ENCODE measurements at regions not wholly inside any gene's neighbourhood (a gene's known extent, or its start where the extent isn't known, plus 50 kb on each side); places are given as distances from the start of the nearest gene placed in this dataset.

DNA sequence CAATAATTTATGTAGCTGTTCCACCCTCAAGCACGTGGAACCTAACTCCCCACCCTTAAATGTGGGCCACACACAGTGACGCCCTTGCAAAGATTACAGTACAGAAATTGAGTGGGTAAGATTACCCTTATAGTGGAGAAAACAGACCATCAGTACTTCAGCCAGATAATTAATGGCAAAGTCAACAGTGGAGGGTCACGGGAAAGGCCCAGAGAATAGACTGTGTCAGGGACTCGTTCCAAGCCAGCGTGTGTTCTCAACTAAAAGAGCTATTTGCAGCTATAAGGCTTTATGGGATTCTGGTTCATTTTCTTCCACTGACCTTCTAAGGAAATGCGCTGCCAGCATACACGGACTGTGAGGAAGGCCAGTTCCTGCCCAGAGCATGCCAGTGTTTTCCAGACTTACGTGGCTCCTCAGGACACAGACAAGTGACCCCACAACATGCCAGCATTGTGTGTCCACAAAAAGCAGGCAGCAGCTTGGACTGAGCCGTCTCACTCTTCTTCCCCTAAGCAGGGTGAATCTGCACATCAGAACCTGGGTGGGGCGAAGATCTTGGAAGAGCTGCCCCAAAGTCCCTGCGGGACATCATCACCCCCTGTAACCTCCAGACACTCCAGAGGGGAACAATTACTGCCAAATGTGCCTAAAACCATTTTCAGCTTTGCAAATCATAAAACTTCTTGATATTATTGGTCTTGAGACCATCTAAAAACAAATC is 428.5 kb downstream of the OCA2 start:
- intact Hi-C loops (cut with micrococcal nuclease) = no loop called here
- Mint-ChIP-seq H3K36me3 (ENCODE audit: insufficient read depth, unreplicated experiment) (no peaks in the 10 kb centered on the region), H3K4me1 (ENCODE audit: insufficient read depth, unreplicated experiment) (no peaks in the 10 kb centered on the region), H3K9me3 (ENCODE audit: unreplicated experiment) (peaks cover 38% of the 10 kb centered on the region), H3K27ac (ENCODE audit: low read depth, unreplicated experiment) (no peak overlapping the region), H3K4me3 (ENCODE audit: unreplicated experiment) (no peak overlapping the region), H3K27me3 (ENCODE audit: insufficient read depth, unreplicated experiment) (no peaks in the 10 kb centered on the region)
- TF ChIP-seq, protein P1, sequence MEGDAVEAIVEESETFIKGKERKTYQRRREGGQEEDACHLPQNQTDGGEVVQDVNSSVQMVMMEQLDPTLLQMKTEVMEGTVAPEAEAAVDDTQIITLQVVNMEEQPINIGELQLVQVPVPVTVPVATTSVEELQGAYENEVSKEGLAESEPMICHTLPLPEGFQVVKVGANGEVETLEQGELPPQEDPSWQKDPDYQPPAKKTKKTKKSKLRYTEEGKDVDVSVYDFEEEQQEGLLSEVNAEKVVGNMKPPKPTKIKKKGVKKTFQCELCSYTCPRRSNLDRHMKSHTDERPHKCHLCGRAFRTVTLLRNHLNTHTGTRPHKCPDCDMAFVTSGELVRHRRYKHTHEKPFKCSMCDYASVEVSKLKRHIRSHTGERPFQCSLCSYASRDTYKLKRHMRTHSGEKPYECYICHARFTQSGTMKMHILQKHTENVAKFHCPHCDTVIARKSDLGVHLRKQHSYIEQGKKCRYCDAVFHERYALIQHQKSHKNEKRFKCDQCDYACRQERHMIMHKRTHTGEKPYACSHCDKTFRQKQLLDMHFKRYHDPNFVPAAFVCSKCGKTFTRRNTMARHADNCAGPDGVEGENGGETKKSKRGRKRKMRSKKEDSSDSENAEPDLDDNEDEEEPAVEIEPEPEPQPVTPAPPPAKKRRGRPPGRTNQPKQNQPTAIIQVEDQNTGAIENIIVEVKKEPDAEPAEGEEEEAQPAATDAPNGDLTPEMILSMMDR (IDR thresholded peaks at IDR 0.05; ENCODE audit: unreplicated experiment) = no peak
- no TSS peak for BruUV-seq (replicated peaks)
- DNase-seq (ENCODE audit: unreplicated experiment) = no peak
- ChIA-PET POLR2A (no interaction called here), CTCF (interaction anchor here (0.7 kb wide), 1 partner anchor 10 kb away, joined by 3 read pairs; no protein-coding TSS in a partner anchor)

DNA sequence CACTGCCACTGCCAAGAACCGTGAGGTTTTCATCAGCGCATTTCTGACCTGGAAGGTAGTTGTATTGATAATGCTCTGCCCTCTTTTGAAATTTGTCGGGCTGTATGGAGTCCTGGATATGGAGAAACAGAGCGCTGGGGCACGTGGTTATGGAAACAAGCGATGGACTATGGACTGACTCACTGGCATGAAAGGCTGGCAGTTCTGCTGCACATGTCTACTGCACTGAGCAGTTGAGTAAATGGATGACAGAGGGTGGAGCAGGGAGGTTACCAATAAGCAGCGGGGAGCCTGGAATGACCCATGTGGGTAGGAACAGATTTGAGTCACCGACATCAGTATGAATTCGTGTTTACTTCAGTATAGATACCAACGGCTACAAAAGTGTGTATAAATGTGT is 429.5 kb downstream of the OCA2 start:
- DNase-seq (ENCODE audit: unreplicated experiment) = no peak
- Mint-ChIP-seq H3K4me3 (ENCODE audit: unreplicated experiment) (no peak overlapping the region), H3K27ac (ENCODE audit: low read depth, unreplicated experiment) (no peak overlapping the region), H3K9me3 (ENCODE audit: unreplicated experiment) (peaks cover 38% of the 10 kb centered on the region), H3K27me3 (ENCODE audit: insufficient read depth, unreplicated experiment) (no peaks in the 10 kb centered on the region), H3K36me3 (ENCODE audit: insufficient read depth, unreplicated experiment) (no peaks in the 10 kb centered on the region), H3K4me1 (ENCODE audit: insufficient read depth, unreplicated experiment) (no peaks in the 10 kb centered on the region)
- POLR2A ChIA-PET = no interaction called here
- no TSS peak for BruUV-seq (replicated peaks)
- TF ChIP-seq, protein P1 (IDR thresholded peaks at IDR 0.05; ENCODE audit: unreplicated experiment) = no peak
- CTCF ChIA-PET = interaction anchor here (0.6 kb wide), 1 partner anchor 10 kb away, joined by 3 read pairs; no protein-coding TSS in a partner anchor
- intact Hi-C loops (cut with micrococcal nuclease) = no loop called here

DNA sequence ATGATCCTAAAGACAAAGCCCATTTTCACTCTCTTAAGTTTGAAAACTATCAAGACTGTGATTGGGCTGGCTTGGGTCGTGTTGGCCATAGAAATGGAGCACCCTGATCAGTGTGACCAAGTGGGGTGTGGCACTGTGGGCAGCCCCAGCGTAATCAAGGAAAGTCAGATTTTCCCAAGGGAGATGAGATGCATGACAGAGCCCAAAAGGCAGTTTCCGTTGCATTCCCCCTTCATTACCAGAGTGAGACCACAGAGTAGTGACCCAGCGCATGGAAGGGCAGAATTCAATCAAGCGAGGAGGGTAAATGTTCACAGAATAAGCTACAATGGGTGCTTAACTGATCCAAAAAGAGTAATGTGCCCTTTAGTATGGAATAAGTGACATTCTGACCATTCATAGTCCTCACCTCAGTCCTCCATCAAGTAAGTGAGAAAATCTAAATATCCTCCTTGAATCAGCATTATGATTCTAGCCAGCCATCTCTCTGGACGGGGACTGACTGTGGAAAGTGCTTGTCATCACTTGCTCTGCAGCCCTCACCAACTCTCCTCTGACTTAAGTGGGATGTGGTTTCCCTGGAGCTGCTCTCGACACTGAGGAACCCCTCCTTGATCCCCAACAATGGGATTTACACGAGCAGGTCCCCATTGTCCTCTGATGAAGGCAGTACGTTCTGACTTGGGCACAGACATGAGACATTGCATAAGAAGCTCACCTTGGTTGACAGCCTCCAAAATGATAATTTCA is 430.5 kb downstream of the OCA2 start:
- no TSS peak for BruUV-seq (replicated peaks)
- ChIA-PET CTCF (interaction anchor here (0.6 kb wide), 1 partner anchor 57 kb away, joined by 3 read pairs; no protein-coding TSS in a partner anchor), POLR2A (no interaction called here)
- Mint-ChIP-seq H3K36me3 (ENCODE audit: insufficient read depth, unreplicated experiment) (no peaks in the 10 kb centered on the region), H3K9me3 (ENCODE audit: unreplicated experiment) (peaks cover 45% of the 10 kb centered on the region), H3K4me3 (ENCODE audit: unreplicated experiment) (no peak overlapping the region), H3K27me3 (ENCODE audit: insufficient read depth, unreplicated experiment) (no peaks in the 10 kb centered on the region), H3K4me1 (ENCODE audit: insufficient read depth, unreplicated experiment) (no peaks in the 10 kb centered on the region), H3K27ac (ENCODE audit: low read depth, unreplicated experiment) (no peak overlapping the region)
- intact Hi-C loops (cut with micrococcal nuclease) = no loop called here
- DNase-seq (ENCODE audit: unreplicated experiment) = no peak
- TF ChIP-seq, protein P1 (IDR thresholded peaks at IDR 0.05; ENCODE audit: unreplicated experiment) = no peak

DNA sequence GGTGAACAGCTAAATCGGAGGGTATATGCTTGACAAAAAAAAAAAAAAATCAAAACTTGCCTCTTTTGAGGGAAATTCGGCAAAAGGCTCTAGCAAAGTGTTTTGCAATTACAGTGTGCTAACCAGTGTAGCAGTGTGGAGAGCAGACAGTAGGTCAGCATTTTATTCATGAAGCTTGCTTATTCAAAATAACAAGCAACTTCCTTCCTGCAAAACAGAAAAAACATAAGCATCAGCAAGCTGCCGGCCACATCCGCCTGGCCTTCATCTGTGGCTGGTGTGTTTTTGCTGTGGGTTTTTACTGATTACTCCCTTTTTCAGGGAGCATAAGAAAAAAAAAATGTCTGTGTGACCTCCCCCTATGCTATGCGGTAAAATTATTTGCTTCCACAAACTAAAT is 434.1 kb downstream of the OCA2 start:
- no TSS peak for BruUV-seq (replicated peaks)
- Mint-ChIP-seq H3K27ac (ENCODE audit: low read depth, unreplicated experiment) (no peak overlapping the region), H3K4me3 (ENCODE audit: unreplicated experiment) (no peak overlapping the region), H3K36me3 (ENCODE audit: insufficient read depth, unreplicated experiment) (no peaks in the 10 kb centered on the region), H3K4me1 (ENCODE audit: insufficient read depth, unreplicated experiment) (no peaks in the 10 kb centered on the region), H3K27me3 (ENCODE audit: insufficient read depth, unreplicated experiment) (no peaks in the 10 kb centered on the region), H3K9me3 (ENCODE audit: unreplicated experiment) (peaks cover 64% of the 10 kb centered on the region)
- POLR2A ChIA-PET = no interaction called here
- intact Hi-C loops (cut with micrococcal nuclease) = no loop called here
- TF ChIP-seq, protein P1 (IDR thresholded peaks at IDR 0.05; ENCODE audit: unreplicated experiment) = no peak
- CTCF ChIA-PET = no interaction called here
- no peak for DNase-seq (ENCODE audit: unreplicated experiment)
